ELF-1 (cell line): ENCODE measurements at regions not wholly inside any gene's neighbourhood (a gene's known extent, or its start where the extent isn't known, plus 50 kb on each side); places are given as distances from the start of the nearest gene placed in this dataset.
A peak's percentile ranks its signal among the peaks of the same experiment; 100 is the strongest.

Experiments
- DNase-seq: peaks from one replicate; pipeline ENCODE4 v3.0.0-alpha.2; 2016; ENCODE audit warnings: low read depth, low spot score

- DNase-seq: no peak
Observed at GRCh38 chr21:29441651-29442050, 142.9 kb downstream of the BACH1 start.

- DNase-seq: no peak
Observed at GRCh38 chr21:29443411-29444010, 144.8 kb downstream of the BACH1 start.

- DNase-seq: no peak
Observed at GRCh38 chr21:29448766-29449165, 150.0 kb downstream of the BACH1 start.

GRCh38 chr21:29449306-29449950 is 150.7 kb downstream of the BACH1 start:
- no peak for DNase-seq

- DNase-seq: no peak
Observed at GRCh38 chr21:29450058-29450457, 151.3 kb downstream of the BACH1 start.

- DNase-seq: no peak
Observed at GRCh38 chr21:29453511-29453910, 154.8 kb downstream of the BACH1 start.

GRCh38 chr21:29454179-29454578 is 155.5 kb downstream of the BACH1 start:
- DNase-seq: no peak

- DNase-seq: no peak
Observed at GRCh38 chr21:29462479-29462878, 163.8 kb downstream of the BACH1 start.

- DNase-seq: no peak
Observed at GRCh38 chr21:29465546-29465945, 166.8 kb downstream of the BACH1 start.

- no peak for DNase-seq
Observed at GRCh38 chr21:29466532-29466931, 167.8 kb downstream of the BACH1 start.

- no peak for DNase-seq
Observed at GRCh38 chr21:29470397-29470796, 171.7 kb downstream of the BACH1 start.

GRCh38 chr21:29473808-29474207 is 175.1 kb downstream of the BACH1 start:
- DNase-seq: no peak

GRCh38 chr21:29475329-29475728 is 176.6 kb downstream of the BACH1 start:
- no peak for DNase-seq

- DNase-seq: peak; percentile 36
Observed at GRCh38 chr21:29477347-29477746, 178.6 kb downstream of the BACH1 start.

- DNase-seq: no peak
Observed at GRCh38 chr21:29477941-29478340, 179.2 kb downstream of the BACH1 start.

- no peak for DNase-seq
Observed at GRCh38 chr21:29481081-29481480, 182.4 kb downstream of the BACH1 start.

GRCh38 chr21:29481641-29482040 is 182.9 kb downstream of the BACH1 start:
- no peak for DNase-seq

GRCh38 chr21:29486306-29486807 is 187.6 kb downstream of the BACH1 start:
- no peak for DNase-seq
